ENCODE measurements at regions not wholly inside any gene's neighbourhood (a gene's known extent, or its start where the extent isn't known, plus 50 kb on each side); places are given as distances from the start of the nearest gene placed in this dataset.

- no peak overlapping the region for H3K4me3 ChIP-seq (ENCODE audit: control insufficient read depth, low read depth, low read length)
- no peak for DNase-seq (ENCODE audit: low read depth)
These were observed 99.6 kb upstream of the SCG2 start for GRCh38 chr2:223701761-223702160.

GRCh38 chr2:223700221-223700620 is 98.1 kb upstream of the SCG2 start:
- no peak overlapping the region for H3K4me3 ChIP-seq (ENCODE audit: control insufficient read depth, low read depth, low read length)
- no peak for TF ChIP-seq CTCF (conservative IDR thresholded peaks at IDR 0.05; ENCODE audit: control insufficient read depth, insufficient read depth, low read depth, low read length)
- DNase-seq (ENCODE audit: low read depth): no peak

More at GRCh38 chr2:223701761-223702160, 99.6 kb upstream of the SCG2 start:
- no peak for TF ChIP-seq CTCF (conservative IDR thresholded peaks at IDR 0.05; ENCODE audit: control insufficient read depth, insufficient read depth, low read depth, low read length)

- peak; percentile 78 for DNase-seq (ENCODE audit: low read depth)
- H3K4me3 ChIP-seq (ENCODE audit: control insufficient read depth, low read depth, low read length): no peak overlapping the region
- no peak for TF ChIP-seq CTCF (conservative IDR thresholded peaks at IDR 0.05; ENCODE audit: control insufficient read depth, insufficient read depth, low read depth, low read length)
These were observed 95.9 kb upstream of the SCG2 start for GRCh38 chr2:223697892-223698645.

GRCh38 chr2:223697316-223697891 is 95.2 kb upstream of the SCG2 start:
- TF ChIP-seq CTCF (conservative IDR thresholded peaks at IDR 0.05; ENCODE audit: control insufficient read depth, insufficient read depth, low read depth, low read length): no peak
- H3K4me3 ChIP-seq (ENCODE audit: control insufficient read depth, low read depth, low read length): no peak overlapping the region
- no peak for DNase-seq (ENCODE audit: low read depth)

GRCh38 chr2:223696719-223697118 is 94.6 kb upstream of the SCG2 start:
- H3K4me3 ChIP-seq (ENCODE audit: control insufficient read depth, low read depth, low read length): no peak overlapping the region
- DNase-seq (ENCODE audit: low read depth): peak; percentile 74
- no peak for TF ChIP-seq CTCF (conservative IDR thresholded peaks at IDR 0.05; ENCODE audit: control insufficient read depth, insufficient read depth, low read depth, low read length)

GRCh38 chr2:223692191-223692947 is 90.2 kb upstream of the SCG2 start:
- peak; percentile 73 for DNase-seq (ENCODE audit: low read depth)
- TF ChIP-seq CTCF (conservative IDR thresholded peaks at IDR 0.05; ENCODE audit: control insufficient read depth, insufficient read depth, low read depth, low read length): peak; percentile 84
- no peak overlapping the region for H3K4me3 ChIP-seq (ENCODE audit: control insufficient read depth, low read depth, low read length)
